GM12874 (cell line): ENCODE measurements at regions not wholly inside any gene's neighbourhood (a gene's known extent, or its start where the extent isn't known, plus 50 kb on each side); places are given as distances from the start of the nearest gene placed in this dataset.

Source experiments
- CTCF ChIP-seq: IDR thresholded peaks from 2 replicates; pipeline ENCODE4 v1.5.1; 2011; ENCODE audit warnings: low read depth, mild to moderate bottlenecking, control low read depth, low read length, moderate library complexity; ENCODE audit not compliant: insufficient read depth

- no peak for TF ChIP-seq CTCF
These were observed 738.3 kb downstream of the STPG2 start for GRCh38 chr4:97404876-97405523.

- TF ChIP-seq CTCF, result no peak
These were observed 731.9 kb downstream of the STPG2 start for GRCh38 chr4:97411356-97411755.

GRCh38 chr4:97412331-97412730, 730.9 kb downstream of the STPG2 start:
- TF ChIP-seq CTCF, result no peak

GRCh38 chr4:97414161-97414560, 729.1 kb downstream of the STPG2 start:
- no peak for TF ChIP-seq CTCF

GRCh38 chr4:97432551-97432950, 710.7 kb downstream of the STPG2 start:
- no peak for TF ChIP-seq CTCF

- TF ChIP-seq CTCF, result 0 out of 2 replicates have a peak, but pooled peaks have one; percentile 1
These were observed 705.1 kb downstream of the STPG2 start for GRCh38 chr4:97437998-97438705.

GRCh38 chr4:97453186-97453585, 690.1 kb downstream of the STPG2 start:
- TF ChIP-seq CTCF, result no peak
